Transverse colon (tissue), 4 donors: ENCODE measurements at regions not wholly inside any gene's neighbourhood (a gene's known extent, or its start where the extent isn't known, plus 50 kb on each side); places are given as distances from the start of the nearest gene placed in this dataset.

Experiments used
- CTCF ChIP-seq, 5 experiments: fragments of 200-600 bp in 3 of 5; fragments of 450-650 bp in 2 of 5; sonication (generic) in 3 of 5; IDR thresholded peaks; 1 replicate in 2 of 5; 2 replicates in 3 of 5; pipeline ENCODE4 v1.5.1; 2016 to 2017; ENCODE audit warnings: antibody characterized with exemption in 5 of 5, inconsistent platforms in 3 of 5, mild to moderate bottlenecking in 2 of 5, moderate library complexity in 1 of 5
- EP300 ChIP-seq: sonication (generic); formaldehyde crosslinking; IDR thresholded peaks from one replicate; pipeline ENCODE4 v1.6.1; 2017; ENCODE audit warnings: antibody characterized with exemption, low read depth
- POLR2A ChIP-seq: fragments of 450-650 bp; IDR thresholded peaks from one replicate; pipeline ENCODE4 v1.6.1; 2016; ENCODE audit warnings: antibody characterized with exemption, mild to moderate bottlenecking, moderate library complexity
- POLR2AphosphoS5 ChIP-seq, 3 donors: sonication (generic); formaldehyde crosslinking; IDR thresholded peaks; one replicate each; pipeline ENCODE4 v1.6.1; 2016; ENCODE audit warnings: antibody characterized with exemption in 3 of 3

GRCh38 chr1:58908561-58909560 lies 125.0 kb upstream of the JUN start:
- TF ChIP-seq CTCF (IDR thresholded peaks at IDR 0.05) (no peak), POLR2AphosphoS5 (IDR thresholded peaks at IDR 0.05) (no peak), POLR2A (no peak), EP300 (no peak)
